Activated T-helper 17 cell treated with anti-CD3 and anti-CD28 coated beads, Interleukin-2, amount 50 U/mL, for 72 hours (primary cell): ENCODE measurements at regions not wholly inside any gene's neighbourhood (a gene's known extent, or its start where the extent isn't known, plus 50 kb on each side); places are given as distances from the start of the nearest gene placed in this dataset.
"Not testable (repeated sequence)": the region's sequence is repeated elsewhere in the genome, so short reads cannot be mapped to it uniquely, and the experiment has no call there.

Experiments
- ATAC-seq: fragments of 150-1000 bp; cut with Tn5 transposase; replicated peaks from 2 replicates; pipeline ENCODE4 v1.10.0; 2021; ENCODE audit warnings: mild to moderate bottlenecking, moderate library complexity
- H3K27ac Mint-ChIP-seq: one replicate; pipeline ENCODE4 v1.8.0; 2022; ENCODE audit warnings: mixed read lengths
- H3K27me3 Mint-ChIP-seq: one replicate; pipeline ENCODE4 v1.8.0; 2022; ENCODE audit warnings: mixed read lengths
- H3K36me3 Mint-ChIP-seq: one replicate; pipeline ENCODE4 v1.8.0; 2022; ENCODE audit warnings: low read depth, mild to moderate bottlenecking, mixed read lengths
- H3K4me1 Mint-ChIP-seq: one replicate; pipeline ENCODE4 v1.8.0; 2022; ENCODE audit warnings: mixed read lengths
- H3K4me3 Mint-ChIP-seq: one replicate; pipeline ENCODE4 v1.8.0; 2022; ENCODE audit warnings: mild to moderate bottlenecking, mixed read lengths
- H3K9me3 Mint-ChIP-seq: one replicate; pipeline ENCODE4 v1.8.0; 2022; ENCODE audit warnings: mixed read lengths

DNA sequence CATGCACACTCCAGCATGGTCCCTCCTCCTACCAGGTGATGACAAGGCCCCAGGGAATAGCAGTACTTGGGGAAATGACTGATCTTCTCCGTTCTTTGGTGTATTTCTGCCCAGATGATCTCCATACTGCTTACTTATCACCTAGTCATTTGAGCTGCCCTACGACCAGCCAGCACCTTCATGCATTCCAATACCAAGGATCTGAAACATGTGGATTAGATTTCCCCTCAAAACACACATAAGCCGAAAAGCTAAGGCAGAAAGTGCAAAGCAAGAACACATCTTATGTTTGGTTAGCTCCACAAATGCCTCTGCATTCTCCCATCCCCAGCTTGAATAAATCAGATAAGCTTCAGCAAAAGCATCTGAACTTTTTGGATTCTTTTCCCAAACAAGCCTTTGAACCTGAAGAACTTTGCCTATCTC is 64.8 kb upstream of the BCL6 start:
- H3K27ac Mint-ChIP-seq, result peak overlapping the region; percentile 7
- no peak overlapping the region for H3K4me3 Mint-ChIP-seq
- H3K4me1 Mint-ChIP-seq, result peaks cover 23% of the 10 kb centered on the region
- no peaks in the 10 kb centered on the region for H3K27me3 Mint-ChIP-seq
- ATAC-seq, result no peak
- no peaks in the 10 kb centered on the region for H3K9me3 Mint-ChIP-seq
- no peaks in the 10 kb centered on the region for H3K36me3 Mint-ChIP-seq

DNA sequence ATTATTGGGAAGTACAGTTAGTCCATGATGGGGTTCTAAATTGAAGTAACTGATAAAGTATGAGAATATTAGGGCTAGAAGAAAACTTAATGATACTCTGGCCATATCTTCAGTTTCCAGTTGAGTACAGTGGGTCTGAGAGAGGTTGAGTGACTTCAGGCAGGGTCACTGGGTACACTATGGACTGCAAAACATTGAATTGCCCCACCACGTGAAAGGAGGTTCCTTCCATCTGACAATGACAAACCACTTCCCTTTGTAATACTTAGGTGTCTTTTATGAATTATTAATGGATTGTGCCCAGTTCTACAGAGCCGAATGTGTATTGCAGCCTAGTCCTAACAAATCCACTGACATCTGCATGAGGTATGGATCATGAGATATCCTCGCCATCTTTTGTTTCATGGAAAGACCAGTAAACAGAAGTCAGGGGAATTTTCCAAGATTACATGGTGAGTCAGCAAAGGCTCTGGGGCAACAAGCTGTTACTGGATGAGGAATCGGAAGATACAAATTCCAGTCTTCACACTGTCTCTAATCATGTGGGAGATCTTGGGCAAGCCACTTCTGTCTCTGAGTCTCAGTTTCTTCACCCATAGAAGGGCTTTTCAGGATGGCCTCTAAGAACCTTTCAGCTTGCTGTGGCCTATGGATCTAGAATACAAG is 66.5 kb upstream of the BCL6 start:
- no peaks in the 10 kb centered on the region for H3K27me3 Mint-ChIP-seq
- no peaks in the 10 kb centered on the region for H3K9me3 Mint-ChIP-seq
- H3K27ac Mint-ChIP-seq, result no peak overlapping the region
- peaks cover 10% of the 10 kb centered on the region for H3K4me1 Mint-ChIP-seq
- H3K4me3 Mint-ChIP-seq, result no peak overlapping the region
- ATAC-seq, result no peak
- no peaks in the 10 kb centered on the region for H3K36me3 Mint-ChIP-seq

DNA sequence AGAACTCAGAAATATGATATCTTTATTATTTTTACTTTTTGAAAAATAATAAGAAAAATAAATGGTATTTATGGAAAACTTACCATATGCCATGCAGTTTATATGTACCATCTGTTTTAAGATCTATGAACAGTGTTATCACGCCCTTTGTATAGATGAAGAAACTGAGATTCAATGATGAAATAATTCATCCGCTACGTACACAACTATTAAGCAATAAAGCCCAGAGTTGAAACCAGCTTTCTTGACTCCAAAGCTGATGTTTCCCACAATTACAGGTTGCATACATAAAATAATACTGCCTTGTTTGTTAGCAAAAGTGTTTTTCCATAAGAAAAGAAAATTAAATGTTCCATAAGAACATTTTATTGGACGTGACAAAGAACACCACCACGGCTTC is 67.2 kb upstream of the BCL6 start:
- peaks cover 7% of the 10 kb centered on the region for H3K4me1 Mint-ChIP-seq
- no peaks in the 10 kb centered on the region for H3K36me3 Mint-ChIP-seq
- no peak for ATAC-seq
- H3K27ac Mint-ChIP-seq, result no peak overlapping the region
- H3K4me3 Mint-ChIP-seq, result no peak overlapping the region
- no peaks in the 10 kb centered on the region for H3K27me3 Mint-ChIP-seq
- no peaks in the 10 kb centered on the region for H3K9me3 Mint-ChIP-seq

DNA sequence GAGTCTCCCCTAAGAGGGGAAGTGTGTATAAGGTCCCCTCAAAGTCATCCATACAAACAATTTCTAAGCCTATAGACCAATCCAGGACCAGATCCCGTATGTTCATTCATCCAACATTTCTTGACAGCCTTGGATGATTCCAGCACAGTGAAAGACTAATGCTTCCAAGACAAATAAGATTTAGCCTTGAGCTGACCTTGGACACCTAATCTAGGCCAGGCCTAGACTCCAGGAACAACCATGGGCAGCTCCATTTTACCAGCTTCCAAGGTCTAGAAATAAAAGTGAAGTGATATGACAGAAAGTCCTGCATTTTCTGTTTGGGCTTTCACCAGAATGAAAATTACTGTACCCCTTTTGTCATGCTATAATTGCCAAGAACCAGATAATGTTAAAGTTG is 67.9 kb upstream of the BCL6 start:
- Mint-ChIP-seq H3K4me3 (no peak overlapping the region), H3K4me1 (peaks cover 7% of the 10 kb centered on the region), H3K9me3 (no peaks in the 10 kb centered on the region), H3K27me3 (no peaks in the 10 kb centered on the region), H3K36me3 (no peaks in the 10 kb centered on the region), H3K27ac (no peak overlapping the region)
- no peak for ATAC-seq

DNA sequence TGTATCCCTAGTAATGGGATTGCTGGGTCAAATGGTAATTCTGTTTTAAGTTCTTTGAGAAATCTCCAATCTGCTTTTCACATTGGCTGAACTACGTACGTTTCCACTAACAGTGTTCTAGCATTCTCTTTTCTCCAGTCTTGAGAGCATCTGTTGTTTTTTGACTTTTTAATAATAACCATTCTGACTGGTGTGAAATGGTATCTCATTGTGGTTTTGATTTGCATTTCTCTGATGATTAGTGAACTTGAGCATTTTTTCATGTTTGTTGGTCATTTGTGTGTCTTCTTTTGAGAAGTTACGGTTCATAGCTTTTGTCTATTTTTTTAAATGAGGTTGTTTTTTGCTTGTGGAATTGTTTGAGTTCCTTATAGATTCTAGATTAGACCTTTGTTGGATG is 72.5 kb upstream of the BCL6 start:
- not testable (repeated sequence) for H3K36me3 Mint-ChIP-seq, ATAC-seq, H3K4me3 Mint-ChIP-seq, H3K4me1 Mint-ChIP-seq, H3K9me3 Mint-ChIP-seq, H3K27ac Mint-ChIP-seq, H3K27me3 Mint-ChIP-seq

DNA sequence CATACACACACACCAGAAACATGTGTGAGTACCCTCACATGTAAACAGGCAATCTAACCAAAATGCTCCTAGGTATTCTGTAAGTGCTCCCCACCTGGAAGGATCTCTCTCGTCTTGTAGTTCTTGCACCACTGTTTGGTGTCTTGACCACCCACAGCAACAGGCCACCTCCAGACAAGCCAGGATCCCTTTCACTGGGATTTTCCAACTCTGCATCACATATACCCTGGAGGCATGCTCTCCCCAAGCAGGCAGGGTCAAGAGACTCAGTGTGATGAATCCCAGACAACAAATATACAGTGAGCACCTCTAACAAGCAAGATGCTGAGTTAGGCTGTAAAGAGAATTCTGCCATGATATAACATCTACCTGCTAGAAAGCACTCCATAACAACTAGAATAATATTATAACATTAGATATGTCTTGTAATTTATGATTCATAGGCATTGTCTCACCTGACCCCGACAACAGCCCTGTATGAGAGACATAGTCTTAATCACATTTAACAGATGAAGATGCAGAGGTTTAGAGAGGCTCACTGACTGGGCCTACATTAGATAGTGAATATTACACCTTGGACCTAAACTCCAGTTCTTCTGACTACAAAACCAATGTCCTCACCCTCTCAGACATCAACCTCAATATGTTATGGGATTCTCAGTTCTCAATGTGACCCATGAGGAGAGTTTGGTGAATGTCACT is 76.5 kb upstream of the BCL6 start:
- H3K36me3 Mint-ChIP-seq, result no peaks in the 10 kb centered on the region
- H3K4me1 Mint-ChIP-seq, result peaks cover 12% of the 10 kb centered on the region
- peaks cover 9% of the 10 kb centered on the region for H3K9me3 Mint-ChIP-seq
- H3K4me3 Mint-ChIP-seq, result no peak overlapping the region
- H3K27ac Mint-ChIP-seq, result peak overlapping the region; percentile 57
- no peak for ATAC-seq
- no peaks in the 10 kb centered on the region for H3K27me3 Mint-ChIP-seq

DNA sequence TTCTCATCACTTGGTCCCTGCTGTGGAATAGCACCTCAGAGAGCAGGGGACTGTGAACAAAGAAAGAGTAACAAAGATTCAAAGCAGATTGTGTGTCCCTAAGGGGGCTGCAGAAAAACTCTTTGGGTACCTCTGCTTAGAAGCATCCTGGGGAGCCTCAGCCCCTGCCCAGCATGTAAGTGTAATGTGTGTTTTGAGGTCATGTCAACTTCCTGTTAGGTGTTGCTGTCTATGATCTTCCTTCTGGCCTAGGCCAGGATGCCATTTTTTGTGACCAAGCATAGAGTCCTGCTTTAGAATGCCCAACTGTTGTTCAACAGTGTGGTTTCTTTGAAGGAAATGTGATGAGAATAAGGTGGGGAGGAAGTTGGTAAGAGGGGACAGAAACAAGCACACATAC is 77.1 kb upstream of the BCL6 start:
- Mint-ChIP-seq H3K27me3 (no peaks in the 10 kb centered on the region), H3K9me3 (peaks cover 9% of the 10 kb centered on the region), H3K4me1 (peaks cover 12% of the 10 kb centered on the region), H3K4me3 (no peak overlapping the region), H3K27ac (peak overlapping the region; percentile 57), H3K36me3 (no peaks in the 10 kb centered on the region)
- peak; percentile 70 for ATAC-seq

DNA sequence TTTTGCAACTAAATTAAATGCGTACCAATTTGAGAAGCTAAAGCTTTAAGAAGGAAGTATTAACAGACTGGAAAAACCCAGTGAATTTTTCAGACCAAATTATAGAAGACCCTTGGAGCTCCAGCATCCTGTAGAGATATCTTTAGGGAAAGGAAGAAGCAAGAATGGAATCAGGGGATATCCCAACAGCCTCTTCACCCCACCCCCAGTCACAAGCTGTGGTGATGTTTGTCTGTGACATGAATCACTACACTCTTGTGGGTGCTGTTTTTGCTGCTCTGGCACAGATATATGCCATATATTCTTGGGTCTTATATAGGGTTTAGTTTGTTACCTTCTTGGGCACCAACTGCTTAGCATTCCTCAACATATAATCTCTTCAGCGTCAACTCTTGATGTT is 78.5 kb upstream of the BCL6 start:
- Mint-ChIP-seq H3K9me3 (peaks cover 6% of the 10 kb centered on the region), H3K4me1 (peaks cover 15% of the 10 kb centered on the region), H3K27ac (no peak overlapping the region), H3K4me3 (no peak overlapping the region), H3K36me3 (no peaks in the 10 kb centered on the region), H3K27me3 (no peaks in the 10 kb centered on the region)
- peak; percentile 31 for ATAC-seq

DNA sequence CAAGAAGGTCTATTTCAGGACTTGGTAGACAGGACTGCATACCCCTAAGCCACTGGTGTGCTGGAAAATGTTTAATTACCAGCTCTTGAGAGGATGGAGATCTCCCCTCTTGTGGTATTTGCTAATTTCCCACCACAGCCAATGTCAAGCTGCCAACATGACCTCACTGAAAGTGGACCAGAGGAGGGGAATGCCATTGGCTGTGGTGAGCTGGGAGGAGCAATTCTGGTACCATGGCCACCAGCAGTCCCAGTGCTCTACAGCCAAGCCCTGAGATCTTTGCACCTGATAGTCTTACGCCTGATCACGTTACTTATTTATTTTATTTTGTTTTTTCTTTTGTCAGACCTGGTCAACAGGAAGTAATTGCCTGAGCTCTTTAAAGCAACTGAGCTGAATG is 82.5 kb upstream of the BCL6 start:
- no peak overlapping the region for H3K27ac Mint-ChIP-seq
- H3K36me3 Mint-ChIP-seq, result no peaks in the 10 kb centered on the region
- H3K27me3 Mint-ChIP-seq, result no peaks in the 10 kb centered on the region
- peaks cover 10% of the 10 kb centered on the region for H3K9me3 Mint-ChIP-seq
- no peak for ATAC-seq
- peaks cover 22% of the 10 kb centered on the region for H3K4me1 Mint-ChIP-seq
- no peak overlapping the region for H3K4me3 Mint-ChIP-seq

DNA sequence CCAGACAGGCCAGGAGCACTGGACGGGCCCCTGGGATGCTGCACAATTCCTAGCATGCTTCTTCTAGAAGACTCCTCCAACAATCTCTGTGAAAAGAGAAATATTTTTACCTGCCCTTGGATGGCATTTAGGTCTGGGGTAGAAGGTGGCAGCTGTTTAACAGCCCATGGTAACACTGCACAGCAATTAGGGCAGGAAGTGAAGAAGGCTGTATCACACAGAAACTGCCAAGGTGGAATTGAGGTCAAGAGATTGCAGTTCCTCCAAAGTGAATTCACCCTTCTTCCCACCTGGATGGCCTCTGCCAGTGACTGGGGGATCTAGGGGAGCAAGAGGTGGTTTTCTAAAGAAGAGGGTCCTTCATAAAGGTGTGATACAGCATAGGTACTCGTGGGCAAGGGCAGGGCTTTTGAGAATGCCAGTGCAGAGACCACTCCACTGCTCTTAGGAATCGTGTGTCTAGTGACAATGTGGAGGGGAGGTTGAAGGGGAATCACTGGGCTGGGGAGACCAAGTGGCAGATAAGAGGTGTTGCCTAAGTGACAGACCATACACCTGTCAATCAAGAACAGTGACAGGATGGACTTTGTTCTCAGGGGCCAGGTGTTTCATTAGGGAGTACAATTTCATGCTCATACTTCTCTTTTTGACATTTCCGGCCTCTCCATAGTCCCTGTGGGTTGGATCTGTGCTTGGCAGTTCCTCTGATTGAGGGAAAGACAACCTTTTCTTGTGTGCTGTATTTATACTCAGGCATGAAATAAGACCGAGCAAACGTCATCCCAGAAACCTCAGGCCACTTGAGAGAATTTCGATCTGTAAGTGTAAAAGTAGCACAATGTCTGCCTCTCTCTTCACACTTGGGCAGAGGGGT is 83.5 kb upstream of the BCL6 start:
- H3K27me3 Mint-ChIP-seq, result no peaks in the 10 kb centered on the region
- peaks cover 4% of the 10 kb centered on the region for H3K9me3 Mint-ChIP-seq
- H3K4me1 Mint-ChIP-seq, result peaks cover 18% of the 10 kb centered on the region
- H3K36me3 Mint-ChIP-seq, result no peaks in the 10 kb centered on the region
- peak; percentile 23 for ATAC-seq
- peak overlapping the region; percentile 17 for H3K27ac Mint-ChIP-seq
- no peak overlapping the region for H3K4me3 Mint-ChIP-seq

DNA sequence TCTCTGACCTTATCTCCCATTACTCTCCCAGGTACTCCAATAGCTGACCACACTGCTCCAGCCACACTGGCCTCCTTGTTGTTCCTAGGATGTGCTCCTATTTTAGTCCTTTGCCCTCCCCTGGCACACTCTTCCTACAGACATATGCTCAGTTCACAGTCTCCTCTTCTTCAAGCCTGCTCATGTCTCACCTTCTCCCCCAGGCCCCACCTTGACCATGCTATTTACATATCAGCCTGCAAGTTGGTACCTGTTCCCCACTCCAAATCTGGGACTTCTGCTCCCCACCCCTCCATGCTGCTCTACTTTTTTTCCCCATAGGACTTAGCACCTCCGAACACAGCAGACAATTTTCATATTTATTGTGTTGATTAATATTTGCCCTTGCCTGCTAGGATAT is 84.9 kb upstream of the BCL6 start:
- no peak for ATAC-seq
- H3K27ac Mint-ChIP-seq, result peak overlapping the region; percentile 46
- no peak overlapping the region for H3K4me3 Mint-ChIP-seq
- H3K27me3 Mint-ChIP-seq, result no peaks in the 10 kb centered on the region
- peaks cover 18% of the 10 kb centered on the region for H3K4me1 Mint-ChIP-seq
- H3K36me3 Mint-ChIP-seq, result no peaks in the 10 kb centered on the region
- H3K9me3 Mint-ChIP-seq, result peaks cover 4% of the 10 kb centered on the region

DNA sequence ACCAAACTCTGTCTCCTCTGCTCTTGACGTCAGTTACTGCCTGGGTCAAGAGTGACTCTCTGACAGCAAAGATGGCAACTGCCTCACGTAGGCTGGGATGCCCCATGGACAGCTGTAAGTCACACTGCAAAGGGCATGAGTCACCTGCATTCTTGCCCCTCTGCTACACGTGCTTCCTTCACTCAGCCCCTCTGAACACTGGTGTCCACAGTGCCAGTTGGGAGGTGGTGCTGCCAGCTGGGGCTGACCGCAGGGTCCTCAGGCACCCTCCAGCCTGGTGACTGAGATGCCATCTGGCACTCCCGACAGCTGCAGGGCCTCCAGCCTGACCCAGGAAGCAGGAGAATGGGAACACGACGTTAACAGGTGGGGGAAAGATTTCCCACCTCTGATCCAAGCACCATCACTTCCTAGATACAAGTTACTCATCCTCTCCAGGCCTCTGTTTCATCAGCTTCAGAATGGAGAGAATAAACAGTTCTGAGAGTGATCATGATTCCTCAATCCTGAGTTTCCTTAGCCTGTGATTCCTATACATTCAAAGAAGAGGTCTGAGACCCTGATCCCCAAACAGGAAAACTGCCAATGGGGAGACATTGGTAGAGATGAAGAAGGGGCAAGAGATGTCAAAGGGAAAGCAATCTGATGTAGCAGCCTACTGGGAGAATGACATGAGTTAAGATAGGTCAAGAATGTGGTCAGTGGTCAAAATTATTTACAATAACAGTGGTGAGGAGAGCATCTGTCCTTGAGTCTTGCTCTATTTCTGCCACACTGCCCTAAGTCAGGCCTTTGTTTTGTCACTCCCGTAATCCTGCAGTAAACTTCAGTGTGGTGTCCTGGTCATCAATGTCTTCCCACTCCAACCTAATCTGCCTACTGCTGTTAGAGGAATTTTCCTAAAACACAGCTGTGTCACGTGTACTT is 86.1 kb upstream of the BCL6 start:
- Mint-ChIP-seq H3K27ac (no peak overlapping the region), H3K9me3 (peaks cover 8% of the 10 kb centered on the region), H3K27me3 (no peaks in the 10 kb centered on the region), H3K4me1 (peaks cover 18% of the 10 kb centered on the region), H3K36me3 (no peaks in the 10 kb centered on the region), H3K4me3 (no peak overlapping the region)
- ATAC-seq, result no peak

DNA sequence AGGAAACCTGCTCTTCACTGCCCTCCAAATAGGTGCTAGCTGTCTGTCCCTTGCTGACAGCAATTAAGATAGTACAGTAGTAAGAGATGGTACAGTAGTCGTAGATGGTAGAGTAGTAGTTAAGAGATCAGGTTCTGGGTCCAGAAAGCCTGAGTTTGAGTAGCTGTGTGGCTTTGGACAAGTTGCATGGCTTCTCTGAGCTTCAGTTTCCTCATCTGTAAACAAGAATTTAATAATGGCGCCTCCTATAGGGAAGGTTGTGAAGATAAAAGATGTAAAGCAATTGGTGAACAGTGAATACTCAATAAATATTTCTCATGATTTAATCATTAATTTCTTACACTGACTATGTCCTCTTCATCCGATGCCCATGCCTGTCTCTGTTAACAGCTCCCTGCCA is 86.9 kb upstream of the BCL6 start:
- Mint-ChIP-seq H3K36me3 (no peaks in the 10 kb centered on the region), H3K27ac (no peak overlapping the region), H3K4me3 (no peak overlapping the region), H3K9me3 (peaks cover 8% of the 10 kb centered on the region), H3K4me1 (peaks cover 18% of the 10 kb centered on the region), H3K27me3 (no peaks in the 10 kb centered on the region)
- no peak for ATAC-seq

DNA sequence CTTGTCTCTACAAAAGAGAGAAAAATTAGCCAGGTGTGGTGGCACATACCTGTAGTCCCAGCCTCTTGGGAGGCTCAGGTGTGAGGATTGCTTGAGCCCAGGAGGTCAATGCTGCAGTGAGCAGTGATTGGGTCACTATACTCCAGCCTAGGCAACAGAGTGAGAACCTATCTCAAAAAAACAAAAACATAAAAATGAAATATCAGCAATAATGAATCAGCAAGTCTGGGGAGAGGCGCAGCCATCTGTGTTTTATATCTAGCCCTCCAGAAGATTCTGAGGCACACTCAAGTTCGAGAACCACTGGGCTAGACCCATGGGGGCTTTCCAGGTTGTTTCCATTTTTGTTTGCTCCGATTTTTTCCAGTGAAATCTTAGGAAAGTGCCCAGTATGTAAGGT is 88.1 kb upstream of the BCL6 start:
- Mint-ChIP-seq H3K27me3 (no peaks in the 10 kb centered on the region), H3K27ac (no peak overlapping the region), H3K9me3 (peaks cover 8% of the 10 kb centered on the region), H3K4me1 (peaks cover 18% of the 10 kb centered on the region), H3K36me3 (no peaks in the 10 kb centered on the region), H3K4me3 (no peak overlapping the region)
- no peak for ATAC-seq
